H9 (cell line): ENCODE measurements at regions not wholly inside any gene's neighbourhood (a gene's known extent, or its start where the extent isn't known, plus 50 kb on each side); places are given as distances from the start of the nearest gene placed in this dataset.

Source experiments
- DNase-seq: peaks from one replicate; pipeline ENCODE4 v3.0.0-alpha.2; 2017
- H2AFZ ChIP-seq: one replicate; pipeline ENCODE4 v1.6.1; 2013; ENCODE audit warnings: mild to moderate bottlenecking, low read length, control low read depth, moderate library complexity
- H2AK5ac ChIP-seq: 2 replicates; pipeline ENCODE4 v1.6.1; 2013; ENCODE audit warnings: low read length, control low read depth, mixed read lengths; ENCODE audit not compliant: insufficient read length
- H2BK120ac ChIP-seq: one replicate; pipeline ENCODE4 v1.6.1; 2013; ENCODE audit warnings: low read depth, mild to moderate bottlenecking, low read length, control low read depth, inconsistent platforms; ENCODE audit not compliant: poor library complexity, severe bottlenecking
- H2BK12ac ChIP-seq: 2 replicates; pipeline ENCODE4 v1.6.1; 2013; ENCODE audit warnings: low read length, control low read depth, mixed read lengths, low read depth; ENCODE audit not compliant: insufficient read length
- H2BK15ac ChIP-seq: 2 replicates; pipeline ENCODE4 v1.6.1; 2013; ENCODE audit warnings: low read depth, low read length, control low read depth
- H2BK20ac ChIP-seq: one replicate; pipeline ENCODE4 v1.6.1; 2013; ENCODE audit warnings: low read depth, mild to moderate bottlenecking, low read length, control low read depth, inconsistent platforms; ENCODE audit not compliant: poor library complexity, severe bottlenecking
- H2BK5ac ChIP-seq: 2 replicates; pipeline ENCODE4 v1.6.1; 2013; ENCODE audit warnings: low read length, control low read depth, mixed read lengths; ENCODE audit not compliant: insufficient read length
- H3K14ac ChIP-seq: 2 replicates; pipeline ENCODE4 v1.6.1; 2013; ENCODE audit warnings: low read length, control low read depth; ENCODE audit not compliant: insufficient read depth
- H3K18ac ChIP-seq: 2 replicates; pipeline ENCODE4 v1.6.1; 2013; ENCODE audit warnings: low read depth, mild to moderate bottlenecking, mixed read lengths, low read length, control low read depth; ENCODE audit not compliant: insufficient read length
- H3K23ac ChIP-seq: 2 replicates; pipeline ENCODE4 v1.6.1; 2013; ENCODE audit warnings: low read length, control low read depth, mixed read lengths, low read depth; ENCODE audit not compliant: insufficient read length
- H3K23me2 ChIP-seq: 2 replicates; pipeline ENCODE4 v1.6.1; 2013; ENCODE audit warnings: low read depth, mild to moderate bottlenecking, mixed read lengths, low read length, control low read depth; ENCODE audit not compliant: insufficient read length, poor library complexity, severe bottlenecking
- H3K27ac ChIP-seq: 2 replicates; pipeline ENCODE4 v1.5.1; 2013; ENCODE audit warnings: low read length, control low read depth, mixed read lengths, low read depth; ENCODE audit not compliant: insufficient read length
- H3K27me3 ChIP-seq: 2 replicates; pipeline ENCODE4 v1.6.1; 2013; ENCODE audit warnings: low read length, control low read depth, inconsistent platforms; ENCODE audit not compliant: insufficient read depth
- H3K4ac ChIP-seq: 2 replicates; pipeline ENCODE4 v1.6.1; 2013; ENCODE audit warnings: low read depth, mild to moderate bottlenecking, control low read depth, inconsistent platforms, low read length, moderate library complexity
- H3K4me1 ChIP-seq: 2 replicates; pipeline ENCODE4 v1.6.1; 2013; ENCODE audit warnings: low read length, control low read depth, inconsistent platforms; ENCODE audit not compliant: insufficient read depth
- H3K4me2 ChIP-seq: 2 replicates; pipeline ENCODE4 v1.6.1; 2013; ENCODE audit warnings: low read length, control low read depth, mixed read lengths; ENCODE audit not compliant: insufficient read length, insufficient read depth
- H3K56ac ChIP-seq: 2 replicates; pipeline ENCODE4 v1.6.1; 2013; ENCODE audit warnings: low read depth, mild to moderate bottlenecking, mixed read lengths, low read length, control low read depth; ENCODE audit not compliant: insufficient read length
- H3K79me1 ChIP-seq: 2 replicates; pipeline ENCODE4 v1.6.1; 2013; ENCODE audit warnings: low read depth, mild to moderate bottlenecking, moderate library complexity, low read length, control low read depth, inconsistent platforms; ENCODE audit not compliant: insufficient read depth, poor library complexity, severe bottlenecking
- H3K79me2 ChIP-seq: 2 replicates; pipeline ENCODE4 v1.6.1; 2013; ENCODE audit warnings: low read length, control low read depth, inconsistent platforms; ENCODE audit not compliant: insufficient read depth
- H3K9ac ChIP-seq: 2 replicates; pipeline ENCODE4 v1.6.1; 2013; ENCODE audit warnings: low read length, control low read depth, mixed read lengths; ENCODE audit not compliant: insufficient read length; ENCODE audit errors: extremely low read depth
- H3K9me3 ChIP-seq: one replicate; pipeline ENCODE4 v1.6.1; 2013; ENCODE audit warnings: low read depth, low read length, inconsistent platforms; ENCODE audit not compliant: control insufficient read depth
- H3T11ph ChIP-seq: one replicate; pipeline ENCODE4 v1.6.1; 2013; ENCODE audit warnings: mild to moderate bottlenecking, low read length, control low read depth, inconsistent platforms
- H4K20me1 ChIP-seq: one replicate; pipeline ENCODE4 v1.6.1; 2013; ENCODE audit not compliant: control insufficient read depth, insufficient read length, insufficient read depth
- H4K5ac ChIP-seq: 2 replicates; pipeline ENCODE4 v1.6.1; 2013; ENCODE audit warnings: low read depth, mild to moderate bottlenecking, mixed read lengths, low read length, control low read depth; ENCODE audit not compliant: insufficient read length
- H4K8ac ChIP-seq: replicated peaks from 2 replicates; pipeline ENCODE4 v1.6.1; 2013; ENCODE audit warnings: low read length, control low read depth, mixed read lengths, low read depth; ENCODE audit not compliant: insufficient read length
- H4K91ac ChIP-seq: 2 replicates; pipeline ENCODE4 v1.6.1; 2013; ENCODE audit warnings: low read depth, mild to moderate bottlenecking, moderate library complexity, mixed read lengths, low read length, control low read depth; ENCODE audit not compliant: insufficient read length
- H3K27ac Mint-ChIP-seq, 3 experiments: 2 replicates in 2 of 3; 3 replicates in 1 of 3; pipeline ENCODE4 v1.8.0; 2020 to 2021; ENCODE audit warnings: mixed read lengths in 3 of 3, mild to moderate bottlenecking in 1 of 3, moderate library complexity in 1 of 3
- H3K27me3 Mint-ChIP-seq: 2 replicates; pipeline ENCODE4 v1.8.0; 2021; ENCODE audit warnings: low read depth, mild to moderate bottlenecking, moderate library complexity, mixed read lengths
- H3K36me3 Mint-ChIP-seq, 3 experiments: 2 replicates in 2 of 3; 3 replicates in 1 of 3; pipeline ENCODE4 v1.8.0; 2020 to 2021; ENCODE audit warnings: low read depth in 3 of 3, mixed read lengths in 3 of 3; ENCODE audit not compliant: insufficient read depth in 1 of 3
- H3K4me1 Mint-ChIP-seq, 2 experiments: 2 replicates each; pipeline ENCODE4 v1.8.0; 2020; ENCODE audit warnings: mixed read lengths in 2 of 2
- H3K4me3 Mint-ChIP-seq, 2 experiments: 2 replicates in 1 of 2; 3 replicates in 1 of 2; pipeline ENCODE4 v1.8.0; 2020 to 2021; ENCODE audit warnings: mild to moderate bottlenecking in 2 of 2, mixed read lengths in 2 of 2, moderate library complexity in 1 of 2
- H3K9me3 Mint-ChIP-seq, 2 experiments: 2 replicates in 1 of 2; 3 replicates in 1 of 2; pipeline ENCODE4 v1.8.0; 2020; ENCODE audit warnings: mild to moderate bottlenecking in 2 of 2, mixed read lengths in 2 of 2, moderate library complexity in 1 of 2
- WGBS: extraction: QIAGEN DNeasy Blood & Tissue Kit; methylation state at CpG from one replicate; pipeline ENCODE4 v1.1.7; 2013; ENCODE audit warnings: missing lambda C conversion rate, low lambda C conversion rate, mixed read lengths; ENCODE audit not compliant: insufficient read length; ENCODE audit errors: extremely low coverage; 5-methylcytosine and 5-hydroxymethylcytosine counted together
- TF ChIP-seq, protein P1 (sequence below): fragments of 200-600 bp; sonication (generic); conservative IDR thresholded peaks from 3 replicates; pipeline ENCODE4 v1.8.0; 2021; ENCODE audit warnings: antibody characterized with exemption, mild to moderate bottlenecking

DNA sequence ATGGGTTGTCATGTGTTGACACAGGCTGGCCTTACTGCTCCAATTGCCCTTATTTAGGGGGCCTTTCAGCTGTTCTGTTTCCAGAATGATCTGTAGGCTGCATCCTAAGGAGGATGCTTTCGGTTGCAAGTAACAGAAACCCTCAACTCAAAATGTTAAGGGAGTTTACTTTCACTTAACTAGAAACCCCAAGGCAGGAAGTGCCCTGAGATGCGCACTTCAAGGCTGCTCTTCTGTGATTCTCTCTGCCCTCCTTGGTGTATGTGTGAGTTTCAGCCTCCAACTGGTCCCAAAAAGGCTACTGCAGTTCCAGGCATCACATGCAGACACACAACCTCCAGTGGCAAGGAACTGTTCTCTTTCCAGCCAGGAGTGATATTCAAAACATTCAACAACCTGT, 97.3 kb upstream of the ATP6AP2 start:
- no peaks in the 10 kb centered on the region for H3K79me2 ChIP-seq
- Mint-ChIP-seq H3K4me3 (no peak overlapping the region), H3K27ac (no peak overlapping the region), H3K9me3 (peaks cover 78 to 89% of the 10 kb centered on the region in 2 experiments), H3K36me3 (peaks cover 6 to 17% (median 6%) of the 10 kb centered on the region in 3 experiments; a peak in 6 of 7 replicates), H3K27me3 (peaks cover 6% of the 10 kb centered on the region), H3K4me1 (peaks cover 13 to 20% of the 10 kb centered on the region in 2 experiments)
- WGBS = no CpG with 5 or more reads among the region's 2 CpGs
- H3K4me1 ChIP-seq = peaks cover 9% of the 10 kb centered on the region; the same call in 1 of the 2 replicates
- no peak overlapping the region for H2BK5ac ChIP-seq
- no peak overlapping the region for H4K8ac ChIP-seq
- H3K27ac ChIP-seq = peak overlapping the region; percentile 23
- H3K4ac ChIP-seq = peak overlapping the region; percentile 50; the same call in 1 of the 2 replicates
- no peak overlapping the region for H2BK15ac ChIP-seq
- no peaks in the 10 kb centered on the region for H3K23me2 ChIP-seq
- H3K14ac ChIP-seq = no peak overlapping the region
- no peak overlapping the region for H2BK12ac ChIP-seq
- no peak overlapping the region for H3K23ac ChIP-seq
- no peak overlapping the region for H4K5ac ChIP-seq
- H2AFZ ChIP-seq = no peak overlapping the region
- no peak overlapping the region for H3T11ph ChIP-seq
- no peak overlapping the region for H2AK5ac ChIP-seq
- H3K27me3 ChIP-seq = no peaks in the 10 kb centered on the region
- H4K91ac ChIP-seq = no peak overlapping the region
- H2BK120ac ChIP-seq = no peak overlapping the region
- DNase-seq = no peak
- no peaks in the 10 kb centered on the region for H4K20me1 ChIP-seq
- H3K18ac ChIP-seq = no peak overlapping the region
- no peak overlapping the region for H3K56ac ChIP-seq
- TF ChIP-seq, protein P1, sequence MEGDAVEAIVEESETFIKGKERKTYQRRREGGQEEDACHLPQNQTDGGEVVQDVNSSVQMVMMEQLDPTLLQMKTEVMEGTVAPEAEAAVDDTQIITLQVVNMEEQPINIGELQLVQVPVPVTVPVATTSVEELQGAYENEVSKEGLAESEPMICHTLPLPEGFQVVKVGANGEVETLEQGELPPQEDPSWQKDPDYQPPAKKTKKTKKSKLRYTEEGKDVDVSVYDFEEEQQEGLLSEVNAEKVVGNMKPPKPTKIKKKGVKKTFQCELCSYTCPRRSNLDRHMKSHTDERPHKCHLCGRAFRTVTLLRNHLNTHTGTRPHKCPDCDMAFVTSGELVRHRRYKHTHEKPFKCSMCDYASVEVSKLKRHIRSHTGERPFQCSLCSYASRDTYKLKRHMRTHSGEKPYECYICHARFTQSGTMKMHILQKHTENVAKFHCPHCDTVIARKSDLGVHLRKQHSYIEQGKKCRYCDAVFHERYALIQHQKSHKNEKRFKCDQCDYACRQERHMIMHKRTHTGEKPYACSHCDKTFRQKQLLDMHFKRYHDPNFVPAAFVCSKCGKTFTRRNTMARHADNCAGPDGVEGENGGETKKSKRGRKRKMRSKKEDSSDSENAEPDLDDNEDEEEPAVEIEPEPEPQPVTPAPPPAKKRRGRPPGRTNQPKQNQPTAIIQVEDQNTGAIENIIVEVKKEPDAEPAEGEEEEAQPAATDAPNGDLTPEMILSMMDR = no peak
- H3K9me3 ChIP-seq = no peaks in the 10 kb centered on the region
- H3K79me1 ChIP-seq = no peaks in the 10 kb centered on the region
- H3K4me2 ChIP-seq = no peak overlapping the region
- no peak overlapping the region for H2BK20ac ChIP-seq
- no peak overlapping the region for H3K9ac ChIP-seq
